Sigmoid colon (tissue), 6 donors: ENCODE measurements at regions not wholly inside any gene's neighbourhood (a gene's known extent, or its start where the extent isn't known, plus 50 kb on each side); places are given as distances from the start of the nearest gene placed in this dataset.
"Not testable (repeated sequence)": the region's sequence is repeated elsewhere in the genome, so short reads cannot be mapped to it uniquely, and the experiment has no call there.

Experiments used
- DNase-seq: peaks from one replicate; pipeline ENCODE4 v3.0.0-alpha.2; 2019
- H3K27ac ChIP-seq, 4 donors: fragments of 200-600 bp; sonication (generic); one replicate each; pipeline ENCODE4 v1.5.1; 2016 to 2019; ENCODE audit warnings: mild to moderate bottlenecking in 1 of 4
- H3K27me3 ChIP-seq, 3 donors: fragments of 200-600 bp; sonication (generic); one replicate each; pipeline ENCODE4 v1.5.1; 2019; ENCODE audit warnings: mild to moderate bottlenecking in 1 of 3
- H3K36me3 ChIP-seq, 4 donors: fragments of 200-600 bp; sonication (generic); one replicate each; pipeline ENCODE4 v1.5.1; 2016 to 2019
- H3K4me1 ChIP-seq, 4 donors: fragments of 200-600 bp; sonication (generic); one replicate each; pipeline ENCODE4 v1.5.1; 2017 to 2019
- H3K4me3 ChIP-seq, 4 donors: fragments of 200-600 bp; sonication (generic); one replicate each; pipeline ENCODE4 v1.5.1; 2017 to 2019; ENCODE audit warnings: mild to moderate bottlenecking in 2 of 4, moderate library complexity in 1 of 4
- H3K9me3 ChIP-seq, 4 donors: fragments of 200-600 bp in 3 of 4; sonication (generic) in 3 of 4; one replicate each; pipeline versions ENCODE4 v1.5.1 to v1.6.1; 2013 to 2019
- CTCF ChIP-seq, 4 experiments: fragments of 450-650 bp in 3 of 4; fragments of 200-600 bp in 1 of 4; IDR thresholded peaks; one replicate each; pipeline ENCODE4 v1.5.1; 2016 to 2019; ENCODE audit warnings: antibody characterized with exemption in 4 of 4, mild to moderate bottlenecking in 3 of 4, moderate library complexity in 2 of 4
- EP300 ChIP-seq, 4 donors: sonication (generic); formaldehyde crosslinking; IDR thresholded peaks; one replicate each; pipeline ENCODE4 v1.6.1; 2017; ENCODE audit warnings: antibody characterized with exemption in 4 of 4
- POLR2A ChIP-seq, 2 donors: fragments of 450-650 bp; IDR thresholded peaks; one replicate each; pipeline ENCODE4 v1.6.1; 2016; ENCODE audit warnings: antibody characterized with exemption in 2 of 2, mild to moderate bottlenecking in 2 of 2, moderate library complexity in 2 of 2
- POLR2AphosphoS5 ChIP-seq, 4 donors: sonication (generic); formaldehyde crosslinking; IDR thresholded peaks; one replicate each; pipeline ENCODE4 v1.6.1; 2017; ENCODE audit warnings: antibody characterized with exemption in 4 of 4
- WGBS, 2 donors: extraction: QIAGEN DNeasy Blood & Tissue Kit; methylation state at CpG; one replicate each; pipeline ENCODE4 v1.1.7; 2013; 5-methylcytosine and 5-hydroxymethylcytosine counted together
- intact Hi-C: fragments of 100-400 bp; cut with DNase I; formaldehyde crosslinking; loops from one replicate; pipeline ENCODE4 v1.15.1; 2023
- donor health status: healthy with polysubstance abuse.
- donor health status: healthy.

GRCh38 chr2:47728551-47728950 lies 54.4 kb upstream of the MSH6 start:
- intact Hi-C loops: no loop called here
- WGBS, 2 donors: 86 to 94% methylated on average over 4 of the region's 4 CpGs

GRCh38 chr2:47727956-47728355 lies 55.0 kb upstream of the MSH6 start:
- TF ChIP-seq CTCF (IDR thresholded peaks at IDR 0.05) (no peak), POLR2AphosphoS5 (IDR thresholded peaks at IDR 0.05) (no peak), POLR2A (IDR thresholded peaks at IDR 0.05) (no peak), EP300 (IDR thresholded peaks at IDR 0.05) (no peak)
- Histone ChIP-seq H3K9me3 (peaks cover 0 to 4% (median 0%) of the 10 kb centered on the region in 4 donors), H3K4me3 (no peak overlapping the region), H3K27ac (no peak overlapping the region), H3K4me1 (no peaks in the 10 kb centered on the region), H3K27me3 (no peaks in the 10 kb centered on the region), H3K36me3 (no peaks in the 10 kb centered on the region)
- intact Hi-C loops: no loop called here
- DNase-seq: no peak
- WGBS, 2 donors: 74 to 81% methylated on average over 3 of the region's 3 CpGs

More at GRCh38 chr2:47728551-47728950, 54.4 kb upstream of the MSH6 start:
- Histone ChIP-seq H3K9me3 (peaks cover 0 to 4% (median 0%) of the 10 kb centered on the region in 4 donors), H3K36me3 (no peaks in the 10 kb centered on the region), H3K4me1 (no peaks in the 10 kb centered on the region), H3K4me3 (no peak overlapping the region), H3K27me3 (no peaks in the 10 kb centered on the region), H3K27ac (no peak overlapping the region)
- no peak for DNase-seq
- TF ChIP-seq POLR2AphosphoS5 (IDR thresholded peaks at IDR 0.05) (no peak), POLR2A (IDR thresholded peaks at IDR 0.05) (no peak), CTCF (IDR thresholded peaks at IDR 0.05) (no peak), EP300 (IDR thresholded peaks at IDR 0.05) (no peak)

GRCh38 chr2:47726978-47727377 lies 56.0 kb upstream of the MSH6 start:
- H3K4me3 ChIP-seq, H3K36me3 ChIP-seq, H3K4me1 ChIP-seq, H3K9me3 ChIP-seq, H3K27me3 ChIP-seq, DNase-seq, intact Hi-C loops, H3K27ac ChIP-seq: not testable (repeated sequence)
- 33 to 73% methylated on average over 1 of the region's 1 CpG for WGBS, 2 donors

- WGBS, 2 donors: 83 to 91% methylated on average over 2 of the region's 2 CpGs
- DNase-seq: no peak
These were observed 57.1 kb upstream of the MSH6 start for GRCh38 chr2:47725808-47726207.

GRCh38 chr2:47724221-47724981 lies 58.5 kb upstream of the MSH6 start:
- Histone ChIP-seq H3K9me3 (peaks cover 0 to 3% (median 0%) of the 10 kb centered on the region in 4 donors), H3K4me3 (no peak overlapping the region)
- intact Hi-C loops: no loop called here

More at GRCh38 chr2:47725808-47726207, 57.1 kb upstream of the MSH6 start:
- Histone ChIP-seq H3K9me3 (peaks cover 0 to 4% (median 0%) of the 10 kb centered on the region in 4 donors), H3K27ac (no peak overlapping the region), H3K27me3 (no peaks in the 10 kb centered on the region), H3K4me1 (no peaks in the 10 kb centered on the region), H3K4me3 (no peak overlapping the region), H3K36me3 (no peaks in the 10 kb centered on the region)
- intact Hi-C loops: no loop called here
- TF ChIP-seq POLR2A (IDR thresholded peaks at IDR 0.05) (no peak), POLR2AphosphoS5 (IDR thresholded peaks at IDR 0.05) (no peak), EP300 (IDR thresholded peaks at IDR 0.05) (no peak), CTCF (IDR thresholded peaks at IDR 0.05) (no peak)

More at GRCh38 chr2:47724221-47724981, 58.5 kb upstream of the MSH6 start:
- 70 to 85% methylated on average over 9 of the region's 9 CpGs for WGBS, 2 donors
- TF ChIP-seq EP300 (IDR thresholded peaks at IDR 0.05): no peak
- no peak for TF ChIP-seq POLR2A (IDR thresholded peaks at IDR 0.05)
- no peak for TF ChIP-seq CTCF (IDR thresholded peaks at IDR 0.05)
- no peak for TF ChIP-seq POLR2AphosphoS5 (IDR thresholded peaks at IDR 0.05)
- no peaks in the 10 kb centered on the region for H3K27me3 ChIP-seq
- no peak overlapping the region for H3K27ac ChIP-seq
- DNase-seq: no peak
- H3K36me3 ChIP-seq: no peaks in the 10 kb centered on the region
- no peaks in the 10 kb centered on the region for H3K4me1 ChIP-seq
